Muscle of arm (tissue), 1 donor: ENCODE measurements at regions not wholly inside any gene's neighbourhood (a gene's known extent, or its start where the extent isn't known, plus 50 kb on each side); places are given as distances from the start of the nearest gene placed in this dataset.
"Not testable (repeated sequence)": the region's sequence is repeated elsewhere in the genome, so short reads cannot be mapped to it uniquely, and the experiment has no call there.

Source experiments
- DNase-seq: peaks from one replicate; pipeline ENCODE4 v3.0.0-alpha.2; 2013

GRCh38 chr13:24931450-24932251, 164.3 kb upstream of the PABPC3 start:
- DNase-seq: peak; percentile 16

GRCh38 chr13:24933106-24934023, 162.6 kb upstream of the PABPC3 start:
- DNase-seq: not testable (repeated sequence)

GRCh38 chr13:24934024-24934385, 161.9 kb upstream of the PABPC3 start:
- DNase-seq: not testable (repeated sequence)

- DNase-seq: no peak
These were observed 157.0 kb upstream of the PABPC3 start for GRCh38 chr13:24938966-24939365.

- DNase-seq: not testable (repeated sequence)
These were observed 154.8 kb upstream of the PABPC3 start for GRCh38 chr13:24941023-24941713.

GRCh38 chr13:24943136-24943535, 152.8 kb upstream of the PABPC3 start:
- no peak for DNase-seq

GRCh38 chr13:24944073-24944472, 151.9 kb upstream of the PABPC3 start:
- not testable (repeated sequence) for DNase-seq

- DNase-seq: not testable (repeated sequence)
These were observed 147.0 kb upstream of the PABPC3 start for GRCh38 chr13:24948977-24949376.

- not testable (repeated sequence) for DNase-seq
These were observed 145.3 kb upstream of the PABPC3 start for GRCh38 chr13:24950611-24951010.

- DNase-seq: peak; percentile 9
These were observed 128.0 kb upstream of the PABPC3 start for GRCh38 chr13:24967970-24968369.

GRCh38 chr13:24968416-24968815, 127.5 kb upstream of the PABPC3 start:
- DNase-seq: peak; percentile 16

- DNase-seq: not testable (repeated sequence)
These were observed 122.8 kb upstream of the PABPC3 start for GRCh38 chr13:24973102-24973501.

- DNase-seq: not testable (repeated sequence)
These were observed 114.6 kb upstream of the PABPC3 start for GRCh38 chr13:24981181-24981803.

GRCh38 chr13:24982333-24982999, 113.5 kb upstream of the PABPC3 start:
- DNase-seq: no peak

GRCh38 chr13:24983094-24983493, 112.8 kb upstream of the PABPC3 start:
- no peak for DNase-seq

- DNase-seq: no peak
These were observed 111.8 kb upstream of the PABPC3 start for GRCh38 chr13:24984134-24984533.

GRCh38 chr13:24985107-24985506, 110.8 kb upstream of the PABPC3 start:
- no peak for DNase-seq

- DNase-seq: no peak
These were observed 110.0 kb upstream of the PABPC3 start for GRCh38 chr13:24985896-24986295.

GRCh38 chr13:24986826-24987225, 109.1 kb upstream of the PABPC3 start:
- DNase-seq: no peak

GRCh38 chr13:24989959-24990358, 106.0 kb upstream of the PABPC3 start:
- DNase-seq: not testable (repeated sequence)

GRCh38 chr13:24992946-24993345, 103.0 kb upstream of the PABPC3 start:
- DNase-seq: not testable (repeated sequence)
